ENCODE measurements at regions not wholly inside any gene's neighbourhood (a gene's known extent, or its start where the extent isn't known, plus 50 kb on each side); places are given as distances from the start of the nearest gene placed in this dataset.
A peak's percentile ranks its signal among the peaks of the same experiment; 100 is the strongest.

DNA sequence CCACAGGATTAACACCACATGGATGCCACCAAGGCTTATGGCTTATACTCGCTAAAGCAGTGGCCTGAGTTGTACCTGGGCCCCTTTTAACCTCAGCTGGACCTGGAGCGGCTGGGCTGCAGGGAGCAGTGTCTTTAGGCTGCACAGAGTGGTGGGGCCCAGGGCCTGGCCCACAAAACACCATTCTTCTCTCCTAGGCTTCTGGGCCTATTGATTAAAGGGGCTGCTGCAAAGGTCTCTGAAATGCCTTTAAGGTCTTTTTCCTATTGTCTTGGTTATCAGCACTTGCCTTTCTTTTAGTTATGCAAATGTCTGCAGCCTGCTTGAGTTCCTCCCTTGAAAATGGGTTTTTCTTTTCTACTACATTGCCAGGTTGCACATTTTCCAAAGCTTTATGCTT lies 973.9 kb upstream of the PRR20A start (continued):
- TF ChIP-seq, protein P1, sequence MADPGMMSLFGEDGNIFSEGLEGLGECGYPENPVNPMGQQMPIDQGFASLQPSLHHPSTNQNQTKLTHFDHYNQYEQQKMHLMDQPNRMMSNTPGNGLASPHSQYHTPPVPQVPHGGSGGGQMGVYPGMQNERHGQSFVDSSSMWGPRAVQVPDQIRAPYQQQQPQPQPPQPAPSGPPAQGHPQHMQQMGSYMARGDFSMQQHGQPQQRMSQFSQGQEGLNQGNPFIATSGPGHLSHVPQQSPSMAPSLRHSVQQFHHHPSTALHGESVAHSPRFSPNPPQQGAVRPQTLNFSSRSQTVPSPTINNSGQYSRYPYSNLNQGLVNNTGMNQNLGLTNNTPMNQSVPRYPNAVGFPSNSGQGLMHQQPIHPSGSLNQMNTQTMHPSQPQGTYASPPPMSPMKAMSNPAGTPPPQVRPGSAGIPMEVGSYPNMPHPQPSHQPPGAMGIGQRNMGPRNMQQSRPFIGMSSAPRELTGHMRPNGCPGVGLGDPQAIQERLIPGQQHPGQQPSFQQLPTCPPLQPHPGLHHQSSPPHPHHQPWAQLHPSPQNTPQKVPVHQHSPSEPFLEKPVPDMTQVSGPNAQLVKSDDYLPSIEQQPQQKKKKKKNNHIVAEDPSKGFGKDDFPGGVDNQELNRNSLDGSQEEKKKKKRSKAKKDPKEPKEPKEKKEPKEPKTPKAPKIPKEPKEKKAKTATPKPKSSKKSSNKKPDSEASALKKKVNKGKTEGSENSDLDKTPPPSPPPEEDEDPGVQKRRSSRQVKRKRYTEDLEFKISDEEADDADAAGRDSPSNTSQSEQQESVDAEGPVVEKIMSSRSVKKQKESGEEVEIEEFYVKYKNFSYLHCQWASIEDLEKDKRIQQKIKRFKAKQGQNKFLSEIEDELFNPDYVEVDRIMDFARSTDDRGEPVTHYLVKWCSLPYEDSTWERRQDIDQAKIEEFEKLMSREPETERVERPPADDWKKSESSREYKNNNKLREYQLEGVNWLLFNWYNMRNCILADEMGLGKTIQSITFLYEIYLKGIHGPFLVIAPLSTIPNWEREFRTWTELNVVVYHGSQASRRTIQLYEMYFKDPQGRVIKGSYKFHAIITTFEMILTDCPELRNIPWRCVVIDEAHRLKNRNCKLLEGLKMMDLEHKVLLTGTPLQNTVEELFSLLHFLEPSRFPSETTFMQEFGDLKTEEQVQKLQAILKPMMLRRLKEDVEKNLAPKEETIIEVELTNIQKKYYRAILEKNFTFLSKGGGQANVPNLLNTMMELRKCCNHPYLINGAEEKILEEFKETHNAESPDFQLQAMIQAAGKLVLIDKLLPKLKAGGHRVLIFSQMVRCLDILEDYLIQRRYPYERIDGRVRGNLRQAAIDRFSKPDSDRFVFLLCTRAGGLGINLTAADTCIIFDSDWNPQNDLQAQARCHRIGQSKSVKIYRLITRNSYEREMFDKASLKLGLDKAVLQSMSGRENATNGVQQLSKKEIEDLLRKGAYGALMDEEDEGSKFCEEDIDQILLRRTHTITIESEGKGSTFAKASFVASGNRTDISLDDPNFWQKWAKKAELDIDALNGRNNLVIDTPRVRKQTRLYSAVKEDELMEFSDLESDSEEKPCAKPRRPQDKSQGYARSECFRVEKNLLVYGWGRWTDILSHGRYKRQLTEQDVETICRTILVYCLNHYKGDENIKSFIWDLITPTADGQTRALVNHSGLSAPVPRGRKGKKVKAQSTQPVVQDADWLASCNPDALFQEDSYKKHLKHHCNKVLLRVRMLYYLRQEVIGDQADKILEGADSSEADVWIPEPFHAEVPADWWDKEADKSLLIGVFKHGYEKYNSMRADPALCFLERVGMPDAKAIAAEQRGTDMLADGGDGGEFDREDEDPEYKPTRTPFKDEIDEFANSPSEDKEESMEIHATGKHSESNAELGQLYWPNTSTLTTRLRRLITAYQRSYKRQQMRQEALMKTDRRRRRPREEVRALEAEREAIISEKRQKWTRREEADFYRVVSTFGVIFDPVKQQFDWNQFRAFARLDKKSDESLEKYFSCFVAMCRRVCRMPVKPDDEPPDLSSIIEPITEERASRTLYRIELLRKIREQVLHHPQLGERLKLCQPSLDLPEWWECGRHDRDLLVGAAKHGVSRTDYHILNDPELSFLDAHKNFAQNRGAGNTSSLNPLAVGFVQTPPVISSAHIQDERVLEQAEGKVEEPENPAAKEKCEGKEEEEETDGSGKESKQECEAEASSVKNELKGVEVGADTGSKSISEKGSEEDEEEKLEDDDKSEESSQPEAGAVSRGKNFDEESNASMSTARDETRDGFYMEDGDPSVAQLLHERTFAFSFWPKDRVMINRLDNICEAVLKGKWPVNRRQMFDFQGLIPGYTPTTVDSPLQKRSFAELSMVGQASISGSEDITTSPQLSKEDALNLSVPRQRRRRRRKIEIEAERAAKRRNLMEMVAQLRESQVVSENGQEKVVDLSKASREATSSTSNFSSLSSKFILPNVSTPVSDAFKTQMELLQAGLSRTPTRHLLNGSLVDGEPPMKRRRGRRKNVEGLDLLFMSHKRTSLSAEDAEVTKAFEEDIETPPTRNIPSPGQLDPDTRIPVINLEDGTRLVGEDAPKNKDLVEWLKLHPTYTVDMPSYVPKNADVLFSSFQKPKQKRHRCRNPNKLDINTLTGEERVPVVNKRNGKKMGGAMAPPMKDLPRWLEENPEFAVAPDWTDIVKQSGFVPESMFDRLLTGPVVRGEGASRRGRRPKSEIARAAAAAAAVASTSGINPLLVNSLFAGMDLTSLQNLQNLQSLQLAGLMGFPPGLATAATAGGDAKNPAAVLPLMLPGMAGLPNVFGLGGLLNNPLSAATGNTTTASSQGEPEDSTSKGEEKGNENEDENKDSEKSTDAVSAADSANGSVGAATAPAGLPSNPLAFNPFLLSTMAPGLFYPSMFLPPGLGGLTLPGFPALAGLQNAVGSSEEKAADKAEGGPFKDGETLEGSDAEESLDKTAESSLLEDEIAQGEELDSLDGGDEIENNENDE (IDR thresholded peaks at IDR 0.05; ENCODE audit: insufficient replicate concordance, low read length) = peak; percentile 50
- no peak for TF ChIP-seq PHF8 (conservative IDR thresholded peaks at IDR 0.05; ENCODE audit: low read depth, low read length)
- TF ChIP-seq NANOG (IDR thresholded peaks at IDR 0.05; ENCODE audit: insufficient read depth, low read depth, low read length, poor library complexity, severe bottlenecking) = peak; percentile 33
- no peak for TF ChIP-seq KDM1A (IDR thresholded peaks at IDR 0.05; ENCODE audit: borderline replicate concordance, low read length)
- TF ChIP-seq HDAC6 (IDR thresholded peaks at IDR 0.05; ENCODE audit: low read depth, low read length) = no peak
- TF ChIP-seq POU5F1 (IDR thresholded peaks at IDR 0.05; ENCODE audit: low read depth, low read length) = peak; percentile 70; the same call in 1 of the 2 replicates
- TF ChIP-seq BRCA1 (IDR thresholded peaks at IDR 0.05; ENCODE audit: low read depth, low read length) = no peak
- no peak for TF ChIP-seq KDM4A (IDR thresholded peaks at IDR 0.05; ENCODE audit: low read depth, low read length, severe bottlenecking)
- peak in 1 of 2 experiments; percentile 7; a peak in 1 of 4 replicates for TF ChIP-seq RAD21 (IDR thresholded peaks at IDR 0.05 in 1 of 2, conservative IDR thresholded peaks at IDR 0.05 in 1 of 2; ENCODE audit: low read depth in 2 of 2, low read length in 2 of 2)

All from H1 (cell line).